Neuronal stem cell (in vitro differentiated cells): ENCODE measurements at regions not wholly inside any gene's neighbourhood (a gene's known extent, or its start where the extent isn't known, plus 50 kb on each side); places are given as distances from the start of the nearest gene placed in this dataset.

Experiments
- DNase-seq: peaks from one replicate; pipeline ENCODE4 v3.0.0-alpha.2; 2013; ENCODE audit warnings: low spot score
- H2AFZ ChIP-seq: one replicate; pipeline ENCODE4 v1.6.1; 2013; ENCODE audit warnings: mild to moderate bottlenecking, low read length, inconsistent platforms
- H2AK5ac ChIP-seq: 2 replicates; pipeline ENCODE4 v1.6.1; 2013; ENCODE audit warnings: low read depth, mild to moderate bottlenecking, inconsistent platforms, low read length, moderate library complexity, mixed read lengths
- H2BK120ac ChIP-seq: 2 replicates; pipeline ENCODE4 v1.6.1; 2013; ENCODE audit warnings: low read depth, mild to moderate bottlenecking, inconsistent platforms, low read length, moderate library complexity, mixed read lengths
- H2BK12ac ChIP-seq: one replicate; pipeline ENCODE4 v1.6.1; 2013; ENCODE audit warnings: low read length, inconsistent platforms
- H2BK15ac ChIP-seq: 2 replicates; pipeline ENCODE4 v1.6.1; 2013; ENCODE audit warnings: mild to moderate bottlenecking, low read length, inconsistent platforms, mixed read lengths
- H2BK5ac ChIP-seq: one replicate; pipeline ENCODE4 v1.6.1; 2013; ENCODE audit warnings: inconsistent platforms, mild to moderate bottlenecking, low read length, moderate library complexity
- H3K14ac ChIP-seq: one replicate; pipeline ENCODE4 v1.6.1; 2013; ENCODE audit warnings: low read length, inconsistent platforms
- H3K18ac ChIP-seq: 2 replicates; pipeline ENCODE4 v1.6.1; 2013; ENCODE audit warnings: low read length, inconsistent platforms
- H3K23ac ChIP-seq: 2 replicates; pipeline ENCODE4 v1.6.1; 2013; ENCODE audit warnings: low read depth, mild to moderate bottlenecking, mixed read lengths, low read length, inconsistent platforms; ENCODE audit not compliant: poor library complexity
- H3K27ac ChIP-seq: replicated peaks from 3 replicates; pipeline ENCODE4 v1.5.1; 2013; ENCODE audit warnings: low read length, inconsistent platforms
- H3K27me3 ChIP-seq, 3 experiments: 2 replicates each; pipeline ENCODE4 v1.6.1; 2013; ENCODE audit warnings: low read length in 3 of 3, mild to moderate bottlenecking in 2 of 3, inconsistent platforms in 1 of 3, low read depth in 1 of 3, mixed read lengths in 1 of 3, moderate library complexity in 1 of 3; ENCODE audit not compliant: control insufficient read depth in 3 of 3, insufficient read depth in 3 of 3
- H3K36me3 ChIP-seq, 2 donors: replicated peaks in 1 of 2; 2 replicates each; pipeline ENCODE4 v1.6.1; 2013; ENCODE audit warnings: low read length in 2 of 2; ENCODE audit not compliant: control insufficient read depth in 2 of 2, insufficient read depth in 2 of 2
- H3K4ac ChIP-seq: 2 replicates; pipeline ENCODE4 v1.6.1; 2013; ENCODE audit warnings: inconsistent platforms, mild to moderate bottlenecking, low read length, moderate library complexity
- H3K4me1 ChIP-seq, 2 donors: 1 replicate in 1 of 2; 2 replicates in 1 of 2; pipeline ENCODE4 v1.6.1; 2013; ENCODE audit warnings: low read length in 2 of 2, low read depth in 1 of 2; ENCODE audit not compliant: control insufficient read depth in 2 of 2, insufficient read depth in 1 of 2
- H3K4me2 ChIP-seq: one replicate; pipeline ENCODE4 v1.6.1; 2013; ENCODE audit warnings: mild to moderate bottlenecking, low read length, inconsistent platforms; ENCODE audit not compliant: insufficient read depth, poor library complexity, severe bottlenecking
- H3K4me3 ChIP-seq, 2 donors: 2 replicates each; pipeline ENCODE4 v1.5.1; 2013; ENCODE audit warnings: low read length in 2 of 2, mild to moderate bottlenecking in 2 of 2, inconsistent platforms in 1 of 2, moderate library complexity in 1 of 2
- H3K79me1 ChIP-seq: one replicate; pipeline ENCODE4 v1.6.1; 2013; ENCODE audit warnings: low read depth, mild to moderate bottlenecking, inconsistent platforms, low read length, moderate library complexity
- H3K9ac ChIP-seq: one replicate; pipeline ENCODE4 v1.6.1; 2013; ENCODE audit warnings: mild to moderate bottlenecking, low read depth, low read length, inconsistent platforms; ENCODE audit not compliant: poor library complexity
- H3K9me3 ChIP-seq, 2 donors: replicated peaks in 1 of 2; 2 replicates each; pipeline versions ENCODE3 to v1.6.1; 2013; ENCODE audit warnings: low read length in 2 of 2, mild to moderate bottlenecking in 2 of 2, inconsistent platforms in 1 of 2, low read depth in 1 of 2, mixed read lengths in 1 of 2, moderate library complexity in 1 of 2; ENCODE audit not compliant: control insufficient read depth in 2 of 2, insufficient read depth in 1 of 2
- H4K8ac ChIP-seq: one replicate; pipeline ENCODE4 v1.6.1; 2013; ENCODE audit warnings: low read depth, mild to moderate bottlenecking, inconsistent platforms, low read length, moderate library complexity
- H4K91ac ChIP-seq: one replicate; pipeline ENCODE4 v1.6.1; 2013; ENCODE audit warnings: low read length, low read depth, mild to moderate bottlenecking, inconsistent platforms; ENCODE audit not compliant: poor library complexity
- WGBS, 2 donors: extraction: QIAGEN DNeasy Blood & Tissue Kit; methylation state at CpG; one replicate each; pipeline ENCODE4 v1.1.7; 2013; ENCODE audit warnings: missing lambda C conversion rate in 2 of 2, mixed read lengths in 1 of 2; ENCODE audit not compliant: insufficient read length in 2 of 2, insufficient replicate concordance in 1 of 2; ENCODE audit errors: extremely low coverage in 2 of 2; 5-methylcytosine and 5-hydroxymethylcytosine counted together

DNA sequence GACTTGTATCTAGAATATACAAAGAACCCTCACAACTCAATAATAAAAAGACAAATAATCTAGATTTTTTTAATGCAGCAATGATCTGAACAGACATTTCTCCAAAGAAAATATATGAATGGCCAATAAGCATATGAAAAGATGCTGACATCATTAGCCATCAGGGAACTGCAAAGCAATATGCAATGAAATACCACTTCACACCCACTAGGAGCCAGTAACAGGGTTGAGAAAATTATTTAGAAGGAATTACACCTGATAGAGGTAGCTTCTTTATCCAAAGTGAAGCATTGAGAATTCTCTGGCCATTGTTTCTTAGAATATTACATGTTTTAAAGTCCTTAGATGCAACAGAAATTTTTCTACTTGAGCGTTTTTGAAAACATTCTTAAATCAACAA lies 316.9 kb downstream of the KCNN2 start:
- Histone ChIP-seq H3K9me3 (no peaks in the 10 kb centered on the region), H3K4me1 (no peaks in the 10 kb centered on the region), H2BK5ac (no peak overlapping the region), H3K9ac (no peak overlapping the region), H3K4me2 (no peak overlapping the region), H3K14ac (no peak overlapping the region), H4K91ac (no peak overlapping the region), H3K4me3 (no peak overlapping the region), H2BK15ac (no peak overlapping the region), H2AFZ (no peak overlapping the region), H3K23ac (no peak overlapping the region), H3K4ac (no peak overlapping the region), H3K27me3 (no peaks in the 10 kb centered on the region), H3K27ac (no peak overlapping the region), H3K79me1 (no peaks in the 10 kb centered on the region), H4K8ac (no peak overlapping the region), H3K36me3 (no peaks in the 10 kb centered on the region), H3K18ac (no peak overlapping the region), H2BK12ac (no peak overlapping the region), H2BK120ac (no peak overlapping the region), H2AK5ac (no peak overlapping the region)
- DNase-seq, result no peak
- WGBS, 2 donors, result no CpG with 5 or more reads among the region's 1 CpG

DNA sequence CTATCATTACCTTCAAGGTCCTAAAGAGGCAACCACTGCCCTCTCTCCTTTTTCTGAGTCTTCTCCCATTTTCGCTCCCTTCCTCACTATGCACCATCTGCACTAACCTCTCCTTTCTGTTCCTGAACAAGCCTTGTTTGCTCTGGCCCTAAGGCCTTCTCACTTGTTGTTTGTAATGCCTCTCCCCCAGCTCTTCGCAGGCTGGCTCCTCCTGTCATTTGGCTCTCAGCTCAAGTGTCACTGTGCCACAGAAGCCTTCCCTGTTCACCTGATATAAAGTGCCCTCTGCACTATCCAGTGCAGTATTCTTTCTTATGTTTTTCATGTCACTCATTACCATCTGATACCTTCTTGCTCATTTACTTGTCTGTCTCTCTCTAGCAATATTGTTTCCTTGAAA lies 303.7 kb downstream of the KCNN2 start:
- Histone ChIP-seq H3K79me1 (no peaks in the 10 kb centered on the region), H3K4me1 (no peaks in the 10 kb centered on the region), H3K18ac (no peak overlapping the region), H2BK15ac (no peak overlapping the region), H2BK120ac (no peak overlapping the region), H2BK12ac (no peak overlapping the region), H3K27ac (no peak overlapping the region), H2AK5ac (no peak overlapping the region), H3K9me3 (no peaks in the 10 kb centered on the region), H3K36me3 (no peaks in the 10 kb centered on the region), H4K91ac (no peak overlapping the region), H3K4me2 (no peak overlapping the region), H2BK5ac (no peak overlapping the region), H3K14ac (no peak overlapping the region), H2AFZ (no peak overlapping the region), H3K27me3 (no peaks in the 10 kb centered on the region), H3K23ac (no peak overlapping the region), H3K9ac (no peak overlapping the region), H4K8ac (no peak overlapping the region), H3K4ac (no peak overlapping the region), H3K4me3 (no peak overlapping the region)
- no CpG with 5 or more reads among the region's 2 CpGs for WGBS, 2 donors
- peak; percentile 1 for DNase-seq

DNA sequence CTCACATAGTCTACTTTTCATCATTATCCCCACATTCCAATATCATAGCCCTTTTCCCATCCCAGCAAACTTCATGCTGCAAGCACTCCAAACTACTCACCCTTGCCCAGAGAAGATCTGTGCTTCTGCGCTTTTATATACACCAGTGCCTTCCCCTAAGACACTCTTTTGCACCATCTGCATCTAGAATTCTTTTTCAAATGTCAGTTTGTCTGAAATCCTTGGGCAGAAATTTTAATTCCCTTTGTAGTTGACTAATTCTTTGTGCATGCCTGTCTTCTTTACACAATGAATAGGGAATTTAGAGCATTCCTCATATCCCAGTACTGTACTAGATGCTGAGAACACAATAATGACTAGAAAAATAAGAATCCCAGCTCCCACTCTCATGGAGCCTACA lies 298.9 kb downstream of the KCNN2 start:
- no peak overlapping the region for H2AFZ ChIP-seq
- no peaks in the 10 kb centered on the region for H3K27me3 ChIP-seq
- H3K27ac ChIP-seq, result no peak overlapping the region
- H3K4ac ChIP-seq, result no peak overlapping the region
- H2BK15ac ChIP-seq, result no peak overlapping the region
- H2BK5ac ChIP-seq, result no peak overlapping the region
- no peak overlapping the region for H3K4me3 ChIP-seq
- DNase-seq, result no peak
- H3K4me2 ChIP-seq, result no peak overlapping the region
- no CpG with 5 or more reads among the region's 1 CpG for WGBS, 2 donors
- no peak overlapping the region for H3K18ac ChIP-seq
- no peak overlapping the region for H2BK120ac ChIP-seq
- H3K79me1 ChIP-seq, result no peaks in the 10 kb centered on the region
- no peaks in the 10 kb centered on the region for H3K36me3 ChIP-seq
- H3K4me1 ChIP-seq, result no peaks in the 10 kb centered on the region
- H3K14ac ChIP-seq, result no peak overlapping the region
- no peak overlapping the region for H3K23ac ChIP-seq
- H2AK5ac ChIP-seq, result no peak overlapping the region
- no peaks in the 10 kb centered on the region for H3K9me3 ChIP-seq
- H3K9ac ChIP-seq, result no peak overlapping the region
- no peak overlapping the region for H4K91ac ChIP-seq
- no peak overlapping the region for H2BK12ac ChIP-seq
- H4K8ac ChIP-seq, result no peak overlapping the region

DNA sequence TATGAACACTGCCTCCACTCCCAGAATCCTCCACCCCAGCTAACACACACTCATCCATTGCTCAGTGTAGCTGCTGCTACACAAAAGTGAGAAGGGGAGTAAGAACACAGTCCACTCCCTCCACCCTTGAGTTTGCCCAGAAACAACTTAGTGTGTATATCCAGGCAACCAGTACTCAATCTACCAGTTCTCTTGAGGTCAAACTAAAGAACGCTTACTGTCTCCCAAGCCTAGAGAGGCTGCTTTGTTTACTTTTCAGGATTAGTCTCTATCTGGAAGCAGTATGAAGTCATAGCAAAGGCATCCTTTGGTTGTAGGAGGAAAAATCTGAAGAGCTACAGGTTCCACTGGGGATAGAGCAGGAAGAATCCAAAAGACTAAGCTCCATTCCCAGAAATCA lies 296.3 kb downstream of the KCNN2 start:
- no peaks in the 10 kb centered on the region for H3K36me3 ChIP-seq
- H3K27ac ChIP-seq, result no peak overlapping the region

More for the DNA sequence above, 296.3 kb downstream of the KCNN2 start:
- no peak for DNase-seq
- H3K9ac ChIP-seq, result no peak overlapping the region
- no peaks in the 10 kb centered on the region for H3K79me1 ChIP-seq
- no peak overlapping the region for H2BK120ac ChIP-seq
- no peaks in the 10 kb centered on the region for H3K4me1 ChIP-seq
- no peak overlapping the region for H2AFZ ChIP-seq
- H3K4me3 ChIP-seq, result no peak overlapping the region
- no peak overlapping the region for H2BK12ac ChIP-seq
- no peak overlapping the region for H2AK5ac ChIP-seq
- no peaks in the 10 kb centered on the region for H3K27me3 ChIP-seq
- H3K4me2 ChIP-seq, result no peak overlapping the region
- H3K18ac ChIP-seq, result no peak overlapping the region
- H2BK15ac ChIP-seq, result no peak overlapping the region
- no peak overlapping the region for H4K8ac ChIP-seq
- no peak overlapping the region for H3K14ac ChIP-seq
- H3K4ac ChIP-seq, result no peak overlapping the region
- H3K23ac ChIP-seq, result no peak overlapping the region
- no CpG with 5 or more reads among the region's 1 CpG for WGBS, 2 donors
- no peaks in the 10 kb centered on the region for H3K9me3 ChIP-seq
- no peak overlapping the region for H2BK5ac ChIP-seq
- no peak overlapping the region for H4K91ac ChIP-seq
